Astrocyte (in vitro differentiated cells and primary cell): ENCODE measurements at regions not wholly inside any gene's neighbourhood (a gene's known extent, or its start where the extent isn't known, plus 50 kb on each side); places are given as distances from the start of the nearest gene placed in this dataset.

Source experiments
- DNase-seq: peaks from one replicate; pipeline ENCODE4 v3.0.0-alpha.2; 2010; ENCODE audit warnings: low read depth
- FAIRE-seq: peaks from 2 replicates; lab custom pipeline; 2011; peaks lifted over from hg19 to GRCh38; lab: Jason Lieb, UNC
- H2AFZ ChIP-seq: 2 replicates; pipeline ENCODE4 v1.6.0; 2012; ENCODE audit warnings: low read depth, low read length, inconsistent platforms
- H3K27ac ChIP-seq: 2 replicates; pipeline ENCODE4 v1.5.1; 2011; ENCODE audit warnings: low read depth, low read length, inconsistent platforms
- H3K27me3 ChIP-seq: 2 replicates; pipeline ENCODE4 v1.6.0; 2011; ENCODE audit warnings: low read length, inconsistent platforms; ENCODE audit not compliant: insufficient read depth
- H3K36me3 ChIP-seq: 2 replicates; pipeline ENCODE4 v1.5.1; 2011; ENCODE audit warnings: low read length, inconsistent platforms; ENCODE audit not compliant: insufficient read depth
- H3K4me1 ChIP-seq: 2 replicates; pipeline ENCODE4 v1.5.1; 2011; ENCODE audit warnings: low read length, inconsistent platforms; ENCODE audit not compliant: insufficient read depth
- H3K4me2 ChIP-seq: 2 replicates; pipeline ENCODE4 v1.6.0; 2012; ENCODE audit warnings: low read length, inconsistent platforms
- H3K4me3 ChIP-seq: 2 replicates; pipeline ENCODE4 v1.5.1; 2011; ENCODE audit warnings: low read depth, mild to moderate bottlenecking, low read length, inconsistent platforms; ENCODE audit not compliant: insufficient read depth
- H3K79me2 ChIP-seq: 2 replicates; pipeline ENCODE4 v1.6.0; 2012; ENCODE audit warnings: mild to moderate bottlenecking, low read length, inconsistent platforms; ENCODE audit not compliant: insufficient read depth
- H3K9ac ChIP-seq: 2 replicates; pipeline ENCODE4 v1.6.0; 2012; ENCODE audit warnings: mild to moderate bottlenecking, low read length, inconsistent platforms
- H3K9me3 ChIP-seq: 2 replicates; pipeline ENCODE4 v1.5.1; 2012; ENCODE audit warnings: low read depth, mild to moderate bottlenecking, low read length, inconsistent platforms; ENCODE audit not compliant: insufficient read depth
- H4K20me1 ChIP-seq: 2 replicates; pipeline ENCODE4 v1.6.0; 2012; ENCODE audit warnings: low read length, inconsistent platforms; ENCODE audit not compliant: insufficient read depth
- H3K27ac Mint-ChIP-seq: one replicate; pipeline ENCODE4 v1.8.0; 2021; ENCODE audit warnings: mild to moderate bottlenecking, mixed read lengths; ENCODE audit not compliant: unreplicated experiment
- H3K27me3 Mint-ChIP-seq: one replicate; pipeline ENCODE4 v1.8.0; 2021; ENCODE audit warnings: low read depth, mixed read lengths; ENCODE audit not compliant: unreplicated experiment
- H3K36me3 Mint-ChIP-seq: one replicate; pipeline ENCODE4 v1.8.0; 2021; ENCODE audit warnings: low read depth, mixed read lengths; ENCODE audit not compliant: unreplicated experiment
- H3K4me1 Mint-ChIP-seq: one replicate; pipeline ENCODE4 v1.8.0; 2021; ENCODE audit warnings: low read depth, mixed read lengths; ENCODE audit not compliant: unreplicated experiment
- H3K4me3 Mint-ChIP-seq: one replicate; pipeline ENCODE4 v1.8.0; 2021; ENCODE audit warnings: mild to moderate bottlenecking, moderate library complexity, mixed read lengths; ENCODE audit not compliant: unreplicated experiment
- H3K9me3 Mint-ChIP-seq: one replicate; pipeline ENCODE4 v1.8.0; 2021; ENCODE audit warnings: mild to moderate bottlenecking, mixed read lengths; ENCODE audit not compliant: unreplicated experiment
- CTCF ChIP-seq: IDR thresholded peaks from 2 replicates; pipeline ENCODE4 v1.5.1; 2011; ENCODE audit warnings: low read depth, mild to moderate bottlenecking, inconsistent platforms, low read length, moderate library complexity; ENCODE audit not compliant: insufficient read depth
- EZH2 ChIP-seq: IDR thresholded peaks from 2 replicates; pipeline ENCODE4 v1.6.1; 2012; ENCODE audit warnings: mild to moderate bottlenecking, low read length, inconsistent platforms; ENCODE audit not compliant: insufficient read depth

- no peak for TF ChIP-seq EZH2
- TF ChIP-seq CTCF: no peak
- no peaks in the 10 kb centered on the region for H3K27me3 ChIP-seq
- no peaks in the 10 kb centered on the region for H3K36me3 ChIP-seq
- no peak overlapping the region for H3K4me2 ChIP-seq
- FAIRE-seq (peak; percentile 45), DNase-seq (no peak)
- Mint-ChIP-seq H3K4me1 (no peaks in the 10 kb centered on the region), H3K4me3 (no peak overlapping the region), H3K36me3 (no peaks in the 10 kb centered on the region), H3K27me3 (no peaks in the 10 kb centered on the region), H3K9me3 (no peaks in the 10 kb centered on the region), H3K27ac (no peak overlapping the region)
- H2AFZ ChIP-seq: no peak overlapping the region
- H3K79me2 ChIP-seq: no peaks in the 10 kb centered on the region
- H4K20me1 ChIP-seq: no peaks in the 10 kb centered on the region
- H3K9ac ChIP-seq: no peak overlapping the region
- no peaks in the 10 kb centered on the region for H3K4me1 ChIP-seq
- no peaks in the 10 kb centered on the region for H3K9me3 ChIP-seq
- H3K4me3 ChIP-seq: no peak overlapping the region
- H3K27ac ChIP-seq: no peak overlapping the region
Measured at GRCh38 chrX:98398542-98398941, 1514.8 kb downstream of the RPA4 start.

DNA sequence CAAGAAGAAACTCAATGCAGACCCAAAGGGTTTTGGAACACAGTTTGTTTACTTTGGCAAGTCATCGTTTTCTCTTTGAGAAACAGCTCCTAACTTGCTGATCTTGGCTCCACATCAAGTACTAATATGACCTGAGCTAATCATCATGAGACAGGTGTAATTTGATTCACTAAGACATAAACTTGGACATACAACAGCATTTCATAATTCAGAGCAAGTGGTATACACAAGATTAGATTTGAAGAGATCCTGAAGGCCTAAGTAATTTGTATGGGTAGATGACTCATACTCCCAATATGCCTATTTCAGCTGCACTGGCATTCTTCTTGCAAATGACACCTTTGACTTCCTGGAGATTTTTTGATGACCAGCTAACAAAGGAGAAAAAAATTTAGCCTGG lies 1521.7 kb downstream of the RPA4 start:
- H3K27ac ChIP-seq: no peak overlapping the region
- Mint-ChIP-seq H3K27ac (no peak overlapping the region), H3K27me3 (no peaks in the 10 kb centered on the region), H3K4me3 (no peak overlapping the region), H3K4me1 (peaks cover 7% of the 10 kb centered on the region), H3K36me3 (no peaks in the 10 kb centered on the region), H3K9me3 (no peaks in the 10 kb centered on the region)
- peak; percentile 22 for DNase-seq
- TF ChIP-seq CTCF: no peak
- TF ChIP-seq EZH2: no peak
- H3K4me2 ChIP-seq: no peak overlapping the region
- no peaks in the 10 kb centered on the region for H3K36me3 ChIP-seq
- H3K79me2 ChIP-seq: no peaks in the 10 kb centered on the region
- H3K27me3 ChIP-seq: no peaks in the 10 kb centered on the region
- FAIRE-seq: peak; percentile 96
- no peaks in the 10 kb centered on the region for H4K20me1 ChIP-seq
- H2AFZ ChIP-seq: no peak overlapping the region
- no peak overlapping the region for H3K4me3 ChIP-seq
- H3K9me3 ChIP-seq: no peaks in the 10 kb centered on the region
- no peak overlapping the region for H3K9ac ChIP-seq
- no peaks in the 10 kb centered on the region for H3K4me1 ChIP-seq

GRCh38 chrX:98407584-98407983 lies 1523.9 kb downstream of the RPA4 start:
- TF ChIP-seq CTCF: no peak
- TF ChIP-seq EZH2: no peak
- Histone ChIP-seq H3K4me1 (no peaks in the 10 kb centered on the region), H3K27me3 (no peaks in the 10 kb centered on the region)

More at GRCh38 chrX:98407584-98407983, 1523.9 kb downstream of the RPA4 start:
- Histone ChIP-seq H3K4me2 (no peak overlapping the region), H3K4me3 (no peak overlapping the region), H3K9me3 (no peaks in the 10 kb centered on the region), H3K27ac (no peak overlapping the region), H4K20me1 (no peaks in the 10 kb centered on the region), H3K79me2 (no peaks in the 10 kb centered on the region), H3K9ac (no peak overlapping the region), H3K36me3 (no peaks in the 10 kb centered on the region), H2AFZ (no peak overlapping the region)
- no peak for DNase-seq
- Mint-ChIP-seq H3K9me3 (no peaks in the 10 kb centered on the region), H3K27ac (no peak overlapping the region), H3K36me3 (no peaks in the 10 kb centered on the region), H3K27me3 (no peaks in the 10 kb centered on the region), H3K4me3 (no peak overlapping the region), H3K4me1 (peaks cover 7% of the 10 kb centered on the region)
- no peak for FAIRE-seq
